Brain pericyte (primary cell): ENCODE measurements at regions not wholly inside any gene's neighbourhood (a gene's known extent, or its start where the extent isn't known, plus 50 kb on each side); places are given as distances from the start of the nearest gene placed in this dataset.
"Not testable (repeated sequence)": the region's sequence is repeated elsewhere in the genome, so short reads cannot be mapped to it uniquely, and the experiment has no call there.

ENCODE experiments used
- DNase-seq: peaks from one replicate; pipeline ENCODE4 v3.0.0-alpha.2; 2012; ENCODE audit warnings: low read depth, low spot score

GRCh38 chr2:7840651-7841380 is 841.0 kb upstream of the ID2 start:
- DNase-seq = no peak

- no peak for DNase-seq
Observed at GRCh38 chr2:7841751-7842150, 840.1 kb upstream of the ID2 start.

DNA sequence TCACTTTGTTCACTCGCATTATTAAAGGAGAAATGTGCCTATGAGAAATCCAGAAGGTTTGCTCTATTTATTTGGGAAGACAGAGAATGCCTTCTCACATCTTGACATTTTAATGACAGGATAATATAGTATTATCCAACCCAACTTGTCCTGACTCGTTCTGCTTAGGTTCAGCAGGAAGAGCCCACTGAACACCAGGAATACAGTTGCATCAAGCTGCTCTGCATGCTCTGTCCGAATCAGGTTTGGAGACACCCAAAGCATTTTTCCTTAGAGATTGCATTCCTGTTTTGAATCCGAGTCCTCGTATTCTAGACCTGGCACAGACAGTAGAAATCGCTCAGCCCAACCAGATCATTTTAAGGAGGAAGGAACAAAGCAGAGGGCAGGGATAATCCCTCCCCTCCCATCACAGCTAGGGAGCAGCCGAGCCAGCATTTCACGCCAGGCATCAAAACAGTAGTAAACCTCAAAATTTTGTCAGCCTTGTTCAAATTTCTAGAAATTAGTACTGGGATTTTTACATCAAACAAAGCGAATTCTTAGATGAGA is 837.4 kb upstream of the ID2 start:
- no peak for DNase-seq

GRCh38 chr2:7845332-7845731 is 836.5 kb upstream of the ID2 start:
- no peak for DNase-seq

DNA sequence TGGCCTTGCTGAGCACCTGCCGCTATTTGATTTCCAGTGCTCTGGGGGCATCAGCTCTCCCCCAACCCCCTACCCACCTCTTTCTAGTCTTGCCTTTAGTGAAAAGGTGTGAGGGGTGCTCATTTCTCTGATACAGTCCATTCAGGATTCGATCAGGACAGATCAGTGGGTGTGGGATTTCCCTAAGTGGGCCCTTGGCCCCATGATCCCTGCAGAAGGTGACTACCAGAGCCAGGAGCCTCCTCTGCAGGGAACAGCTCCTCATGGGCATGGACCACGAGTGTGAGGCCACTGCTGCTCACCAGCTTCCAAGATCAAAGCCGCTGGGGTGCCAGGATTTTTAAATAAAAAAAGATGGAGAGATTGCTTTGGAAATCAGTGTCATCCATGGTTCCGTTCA is 835.2 kb upstream of the ID2 start:
- DNase-seq = no peak

DNA sequence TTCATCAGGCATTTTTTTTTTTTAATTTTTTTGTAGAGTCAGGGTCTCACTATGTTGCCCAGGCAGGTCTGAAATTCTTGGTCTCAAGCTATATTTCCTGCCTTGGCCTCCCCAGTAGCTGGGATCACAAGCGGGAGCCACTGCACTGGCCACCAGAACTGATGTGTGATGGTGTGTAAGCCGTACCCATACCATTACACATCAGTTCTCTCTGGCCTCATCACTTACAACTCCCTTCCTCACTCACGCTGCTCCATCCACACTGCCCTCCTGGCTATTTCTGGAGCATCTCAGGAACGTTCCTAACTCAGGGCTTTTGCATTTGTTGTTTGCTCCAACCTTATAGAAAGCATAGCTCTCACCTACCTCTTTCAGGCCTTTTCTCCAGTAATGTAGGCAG is 834.5 kb upstream of the ID2 start:
- DNase-seq = no peak

DNA sequence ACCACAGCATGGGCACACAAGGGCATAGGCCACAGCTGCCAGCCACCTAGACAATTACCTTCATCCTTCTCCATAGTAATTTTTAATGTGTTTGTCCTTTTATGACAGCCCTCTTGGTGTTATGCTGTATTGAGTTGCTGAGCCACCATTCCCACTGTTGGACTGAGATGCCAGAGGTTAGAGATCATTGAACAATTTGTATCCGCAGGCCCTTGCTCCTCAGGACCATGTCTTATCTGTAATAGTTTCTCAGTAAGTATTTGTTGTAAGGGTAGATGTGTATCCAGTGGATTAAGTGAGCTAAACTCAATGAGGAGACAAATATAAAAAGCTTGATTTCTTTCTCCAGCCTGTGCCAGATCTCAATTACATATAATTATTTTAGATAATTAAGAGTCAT is 832.8 kb upstream of the ID2 start:
- DNase-seq = no peak

- no peak for DNase-seq
Observed at GRCh38 chr2:7849531-7849930, 832.3 kb upstream of the ID2 start.

- DNase-seq = no peak
Observed at GRCh38 chr2:7852546-7852945, 829.3 kb upstream of the ID2 start.

DNA sequence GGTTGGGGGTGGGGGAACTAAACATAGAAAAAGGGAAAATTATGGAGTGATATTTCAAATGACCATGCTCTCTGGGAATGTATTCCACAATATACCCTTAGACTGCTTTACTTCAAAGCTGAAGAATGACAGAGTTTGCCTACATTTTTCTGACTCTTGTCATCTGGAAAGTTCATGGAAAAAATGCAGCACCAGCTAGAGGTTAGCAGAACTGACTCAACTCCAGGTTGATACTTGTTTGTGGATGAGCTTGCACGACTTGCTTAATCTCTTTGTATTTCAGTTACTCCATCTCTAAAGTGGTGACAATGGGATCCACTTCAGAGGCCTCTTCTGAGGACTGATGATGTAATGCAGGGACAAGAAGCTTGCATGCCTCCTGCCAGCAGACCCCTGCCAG is 824.0 kb upstream of the ID2 start:
- DNase-seq = no peak

GRCh38 chr2:7858624-7859023 is 823.2 kb upstream of the ID2 start:
- DNase-seq = no peak

- no peak for DNase-seq
Observed at GRCh38 chr2:7860693-7861092, 821.2 kb upstream of the ID2 start.

DNA sequence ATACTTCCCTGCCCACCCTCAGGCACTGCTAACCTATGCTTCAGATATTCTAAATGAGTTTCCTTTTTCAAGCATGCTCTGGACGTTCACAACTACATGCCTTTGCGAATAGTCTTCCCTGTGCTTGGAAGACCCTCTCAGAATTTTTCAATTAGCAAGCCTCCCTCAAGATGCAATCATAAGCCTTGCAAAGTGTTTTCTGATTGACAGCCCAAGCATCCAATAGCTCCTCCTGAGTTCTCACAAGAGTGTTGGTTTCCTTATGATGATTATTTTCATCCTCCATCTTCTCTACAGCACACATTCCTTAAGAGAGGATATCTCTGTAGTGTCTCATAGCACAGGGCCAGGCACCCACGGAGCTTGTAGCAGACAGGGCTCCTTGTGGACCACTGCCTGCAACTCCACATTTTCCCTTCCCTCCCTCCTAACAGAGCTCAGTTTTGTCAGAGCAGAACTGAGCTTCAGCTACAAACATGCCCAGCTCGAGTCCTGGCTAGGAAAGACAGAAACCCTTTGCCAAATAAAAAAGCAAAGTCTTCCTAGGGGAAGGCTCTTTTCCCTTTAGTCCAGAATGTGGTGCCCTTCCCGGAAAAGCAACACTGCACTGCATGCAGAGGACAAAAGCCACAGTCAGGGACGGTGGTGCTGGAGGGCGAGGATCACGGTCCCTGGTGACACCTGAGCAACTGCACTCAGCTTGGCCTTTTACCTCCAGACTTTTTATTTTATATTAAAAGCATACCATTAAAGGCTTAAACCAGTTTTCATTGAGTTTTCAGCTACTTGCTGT is 819.8 kb upstream of the ID2 start:
- DNase-seq = no peak

DNA sequence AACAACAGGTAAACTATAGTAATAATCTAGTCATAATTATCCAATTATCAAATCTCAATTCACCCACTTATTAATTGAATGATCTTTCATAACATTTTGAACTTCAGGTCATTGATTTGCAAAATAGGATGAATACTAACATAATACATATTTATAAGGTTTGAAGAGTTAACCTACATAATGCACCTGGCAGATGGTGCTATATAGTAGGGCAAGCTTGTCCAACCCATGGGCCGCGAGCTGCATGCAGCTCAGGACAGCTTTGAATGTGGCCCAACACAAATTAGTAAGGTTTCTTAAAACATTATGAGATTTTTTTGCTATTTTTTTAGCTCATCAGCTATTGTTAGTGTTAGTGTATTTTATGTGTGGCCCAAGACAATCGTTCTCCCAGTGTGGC is 815.8 kb upstream of the ID2 start:
- DNase-seq = no peak

DNA sequence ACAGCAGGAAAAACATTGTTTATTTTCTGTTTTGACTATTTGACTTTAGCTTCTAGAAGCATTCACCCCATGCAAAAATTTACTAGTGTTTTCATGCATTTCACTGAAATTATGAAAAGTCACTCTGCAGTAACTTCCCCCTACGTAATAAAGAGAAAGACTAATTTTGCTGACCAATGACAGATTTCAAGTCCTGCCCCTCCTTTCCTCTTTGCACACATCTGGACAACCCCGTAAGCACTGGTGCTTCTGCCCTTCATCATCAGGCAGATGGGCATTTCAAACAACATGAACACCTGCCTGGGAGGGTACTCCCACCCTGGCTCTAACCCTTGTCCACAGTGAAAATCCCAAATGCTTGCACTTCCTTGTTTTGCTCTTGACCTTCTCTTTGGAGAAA is 815.0 kb upstream of the ID2 start:
- DNase-seq = no peak

DNA sequence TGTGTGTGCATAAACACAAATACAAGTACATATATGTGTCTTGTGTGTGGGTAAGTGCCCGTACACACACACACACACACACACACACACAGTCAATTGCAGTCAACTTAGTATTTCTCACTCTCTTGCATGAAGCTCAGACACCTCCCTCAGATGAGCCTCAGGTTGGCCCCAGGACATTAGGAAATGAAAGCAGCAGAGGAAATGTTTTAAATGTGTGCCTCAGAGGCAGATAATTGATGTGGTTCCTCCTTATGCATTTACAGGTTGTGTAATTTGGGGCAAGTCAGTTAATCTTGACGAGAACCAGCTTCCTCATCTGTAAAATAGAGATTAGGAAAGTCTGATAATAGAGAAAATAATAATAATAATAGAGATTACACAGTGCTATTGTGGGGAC is 814.0 kb upstream of the ID2 start:
- DNase-seq = no peak

- DNase-seq = no peak
Observed at GRCh38 chr2:7868836-7869235, 813.0 kb upstream of the ID2 start.

- not testable (repeated sequence) for DNase-seq
Observed at GRCh38 chr2:7876445-7876844, 805.4 kb upstream of the ID2 start.

DNA sequence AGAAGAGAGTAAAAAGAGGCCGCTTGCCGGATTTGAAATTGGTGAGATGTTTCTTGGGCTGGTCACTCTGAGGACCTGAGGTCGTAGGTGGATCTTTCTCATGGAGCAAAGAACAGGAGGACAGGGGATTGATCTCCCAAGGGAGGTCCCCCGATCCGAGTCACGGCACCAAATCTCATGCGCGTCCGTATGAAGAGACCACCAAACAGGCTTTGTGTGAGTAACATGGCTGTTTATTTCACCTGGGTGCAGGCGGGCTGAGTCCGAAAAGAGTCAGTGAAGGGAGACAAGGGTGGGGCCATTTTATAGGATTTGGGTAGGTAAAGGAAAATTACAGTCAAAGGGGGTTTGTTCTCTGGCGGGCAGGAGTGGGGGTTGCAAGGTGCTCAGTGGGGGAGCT is 803.6 kb upstream of the ID2 start:
- not testable (repeated sequence) for DNase-seq

- no peak for DNase-seq
Observed at GRCh38 chr2:7878786-7879482, 802.9 kb upstream of the ID2 start.

GRCh38 chr2:7879483-7879835 is 802.4 kb upstream of the ID2 start:
- no peak for DNase-seq

- DNase-seq = no peak
Observed at GRCh38 chr2:7880126-7880525, 801.7 kb upstream of the ID2 start.

DNA sequence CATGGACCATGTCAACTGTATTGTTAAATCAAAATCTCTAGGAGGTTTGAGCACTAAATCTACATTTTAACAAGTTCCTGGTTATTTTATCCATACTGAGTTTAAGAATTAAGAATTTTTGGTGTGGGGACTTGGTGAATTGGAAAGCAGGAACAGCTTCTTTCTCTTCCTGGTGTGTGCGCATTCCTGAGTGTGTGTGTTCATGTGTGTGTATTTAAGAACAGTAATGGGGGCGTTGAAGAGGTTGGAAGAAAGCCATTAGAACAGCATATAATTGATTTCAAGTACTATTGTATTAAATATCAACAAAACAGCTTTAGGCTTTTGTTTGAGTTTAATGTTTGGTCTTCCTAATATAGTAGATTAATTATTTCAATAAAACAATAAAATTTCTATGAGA is 801.3 kb upstream of the ID2 start:
- DNase-seq = no peak
